CMK (cell line): ENCODE measurements at regions not wholly inside any gene's neighbourhood (a gene's known extent, or its start where the extent isn't known, plus 50 kb on each side); places are given as distances from the start of the nearest gene placed in this dataset.

Experiments
- DNase-seq: peaks from one replicate; pipeline ENCODE4 v3.0.0-alpha.2; 2010; ENCODE audit warnings: low read depth

DNA sequence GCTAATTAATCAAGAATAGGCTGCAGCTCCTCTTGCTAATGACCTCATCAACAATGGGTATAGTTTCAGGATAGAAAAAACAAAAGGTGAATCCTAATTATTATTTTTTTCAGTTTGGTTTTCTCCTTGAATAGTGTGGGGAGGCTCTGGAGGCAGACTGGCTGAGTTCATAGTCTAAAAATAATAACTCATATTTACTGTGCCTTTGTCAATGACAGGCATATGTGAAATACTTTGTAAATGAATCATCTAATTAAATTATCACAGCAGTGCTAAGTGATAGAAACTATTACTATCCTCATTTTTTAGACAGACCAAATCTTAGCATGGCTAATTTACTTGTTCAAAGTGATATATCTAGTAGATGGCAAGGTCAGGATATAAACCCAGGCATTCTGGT, 1261.0 kb upstream of the SLC10A2 start:
- no peak for DNase-seq

DNA sequence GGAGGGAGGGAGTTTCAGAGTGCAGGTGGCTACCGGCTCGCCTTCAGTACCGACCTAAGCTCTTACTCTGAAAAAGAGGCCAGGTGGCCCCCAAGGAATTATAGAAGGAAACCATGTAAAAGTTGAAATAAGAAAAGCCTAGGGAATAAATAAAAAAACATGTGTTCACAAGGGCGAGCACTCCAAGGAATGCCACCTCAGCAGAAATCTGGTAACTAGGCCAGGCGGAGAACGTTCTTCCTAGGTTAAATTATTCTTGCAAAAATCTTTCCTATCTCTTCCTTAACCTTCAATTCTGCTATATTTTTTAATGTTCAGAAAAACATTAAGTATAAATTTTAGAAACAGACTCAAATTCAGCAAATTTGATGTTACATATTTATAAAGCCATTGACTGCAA, 1260.3 kb upstream of the SLC10A2 start:
- DNase-seq = no peak

DNA sequence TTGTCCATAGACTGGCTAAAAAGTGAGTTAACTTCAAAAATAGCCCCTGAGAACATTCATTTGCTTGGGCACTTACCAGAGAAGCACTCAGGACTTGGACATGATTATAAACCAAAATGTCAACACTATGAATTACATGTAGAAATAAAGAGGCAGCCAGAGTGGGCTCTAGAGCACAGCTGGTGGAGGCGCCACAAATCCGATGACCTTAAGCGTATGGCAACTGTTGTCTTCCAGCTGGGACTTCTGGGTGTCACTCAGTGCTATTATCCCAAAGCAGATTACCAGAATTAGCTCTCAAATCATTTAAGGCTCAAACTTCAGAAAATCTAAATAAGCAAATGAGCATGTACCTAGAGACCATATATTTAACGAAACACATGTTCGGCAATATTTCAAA, 1255.5 kb upstream of the SLC10A2 start:
- no peak for DNase-seq

DNA sequence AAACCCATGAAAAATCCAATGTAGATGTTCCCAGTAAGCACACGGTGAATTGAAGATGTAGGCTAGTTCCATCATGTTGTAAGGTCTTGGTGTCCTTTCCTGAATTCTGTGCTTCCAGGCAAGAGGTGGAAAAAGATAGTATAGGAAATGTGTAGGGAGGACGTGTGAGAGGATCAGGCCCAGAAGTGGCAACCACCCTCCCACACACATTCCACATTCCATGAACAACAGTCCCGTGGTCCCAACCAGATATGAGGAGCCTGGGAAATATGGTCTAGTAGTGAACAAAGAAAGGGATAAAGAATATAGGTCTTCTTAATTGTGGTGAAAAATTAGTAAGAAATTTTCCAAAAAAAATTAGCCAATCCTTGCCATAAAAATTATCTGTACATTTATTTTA, 1254.2 kb upstream of the SLC10A2 start:
- DNase-seq = no peak

DNA sequence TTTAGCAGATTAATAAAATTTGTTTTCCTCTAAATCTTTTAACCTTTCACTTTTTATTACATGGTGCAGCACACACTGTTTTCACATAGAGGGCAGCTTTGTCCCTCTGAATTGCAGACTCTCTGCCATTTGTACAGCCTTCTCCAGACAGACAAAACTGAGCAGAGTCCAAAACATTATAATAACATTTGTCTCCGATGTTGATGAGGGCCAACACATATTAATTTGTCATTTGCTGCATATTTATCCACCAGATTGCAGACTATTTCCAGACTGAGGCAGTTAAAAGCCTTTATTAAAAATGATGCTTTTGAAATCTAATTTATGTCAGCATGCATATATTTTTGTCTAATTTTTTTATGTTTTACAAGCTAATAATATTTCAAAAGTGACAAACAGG, 1251.9 kb upstream of the SLC10A2 start:
- no peak for DNase-seq

DNA sequence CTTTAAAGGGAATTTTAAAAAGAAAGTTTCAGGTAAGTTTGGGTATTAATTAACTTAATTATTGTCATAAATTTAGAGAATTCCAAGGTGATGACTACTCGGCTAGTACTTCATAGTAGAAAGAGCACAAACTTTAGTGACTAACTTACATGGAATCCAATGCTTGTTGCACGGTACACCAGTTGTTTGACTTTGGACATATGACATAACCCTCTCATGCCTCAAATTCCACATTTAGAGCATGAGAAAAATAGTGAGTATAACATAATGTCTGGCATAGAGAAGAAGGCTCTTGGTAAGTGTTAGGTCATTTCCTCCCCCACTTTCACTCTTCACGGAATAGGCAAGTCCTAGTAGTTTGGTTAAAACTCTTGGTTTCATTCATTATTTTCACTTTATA, 1249.4 kb upstream of the SLC10A2 start:
- no peak for DNase-seq

DNA sequence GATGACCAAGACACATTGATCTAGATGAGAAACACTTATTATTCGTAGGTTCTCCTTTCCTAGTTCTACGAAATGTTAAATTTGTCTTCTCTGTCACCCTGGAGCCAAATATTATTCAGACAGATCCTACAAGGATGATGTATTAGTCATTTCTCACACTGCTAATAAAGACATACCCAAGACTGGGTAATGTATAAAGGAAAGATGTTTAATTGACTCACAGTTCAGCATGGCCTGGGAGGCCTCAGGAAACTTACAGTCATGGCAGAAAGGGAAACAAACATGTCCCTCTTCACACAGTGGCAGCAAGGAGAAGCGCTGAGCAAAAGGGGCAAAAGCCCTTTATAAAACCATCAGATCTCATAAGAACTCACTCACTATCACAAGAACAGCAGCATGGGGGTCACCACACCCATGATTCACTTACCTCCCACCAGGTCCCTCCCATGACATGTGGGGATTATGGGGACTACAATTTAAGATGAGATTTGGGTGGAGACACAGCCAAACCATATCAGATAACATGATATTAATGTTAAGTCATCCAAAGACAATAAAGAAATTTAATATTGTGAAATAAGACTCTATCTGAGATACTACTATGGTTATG, 1248.8 kb upstream of the SLC10A2 start:
- DNase-seq = no peak

DNA sequence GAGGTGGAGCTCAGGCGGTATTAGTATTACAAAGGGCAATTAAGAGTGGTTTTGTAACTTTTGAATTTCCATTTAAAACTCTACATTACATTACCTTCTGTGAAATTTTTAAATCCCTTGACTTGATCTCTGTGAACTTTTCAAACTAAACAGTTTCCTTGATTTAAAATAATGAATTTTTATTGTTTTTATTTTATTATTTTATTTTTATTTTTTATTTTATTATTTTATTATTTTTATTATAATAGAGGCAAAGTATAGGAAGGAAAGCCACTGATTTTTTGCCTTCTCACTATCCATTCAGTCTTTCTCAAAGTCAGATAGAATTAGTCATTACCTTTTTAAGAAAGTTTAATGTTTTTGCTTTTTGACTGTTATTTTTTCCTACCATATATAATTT, 1248.1 kb upstream of the SLC10A2 start:
- DNase-seq = no peak

DNA sequence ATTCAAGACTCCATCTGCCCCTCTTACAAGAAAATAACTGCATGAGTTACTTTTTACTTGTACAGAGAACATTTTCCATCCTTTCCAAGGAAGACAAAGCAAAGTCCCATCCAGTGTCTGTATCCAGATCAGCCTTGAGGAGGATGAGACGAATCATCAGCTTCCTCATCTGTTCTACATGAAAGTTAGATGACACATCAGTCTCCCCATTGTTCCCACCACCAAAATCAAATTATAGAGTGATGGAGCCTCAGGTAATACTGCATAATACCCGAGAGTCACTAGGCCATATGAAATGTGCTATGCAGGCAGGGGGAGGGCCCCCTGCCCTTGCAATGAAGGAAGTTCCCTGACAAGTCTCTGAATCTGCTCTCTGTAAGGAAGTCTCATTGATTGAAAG, 1244.6 kb upstream of the SLC10A2 start:
- DNase-seq = no peak

DNA sequence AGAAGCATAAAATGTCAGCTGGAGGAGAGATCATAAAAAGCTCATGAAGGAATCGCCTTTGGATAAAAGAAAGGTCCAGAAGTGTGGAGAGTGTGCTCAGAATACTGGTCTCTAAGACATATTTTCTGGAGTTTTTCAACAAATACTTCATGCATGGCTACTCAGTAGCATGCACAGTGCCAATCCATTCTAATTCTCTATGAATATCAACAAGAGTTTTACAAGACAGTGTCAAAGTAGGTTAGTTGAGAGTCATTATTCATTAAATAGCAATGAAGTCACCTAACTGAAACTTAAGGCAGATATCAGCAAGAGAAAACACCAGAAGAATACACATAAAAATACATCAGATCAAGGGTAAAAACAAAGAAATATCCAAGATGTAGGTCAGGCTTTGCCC, 1243.2 kb upstream of the SLC10A2 start:
- no peak for DNase-seq

DNA sequence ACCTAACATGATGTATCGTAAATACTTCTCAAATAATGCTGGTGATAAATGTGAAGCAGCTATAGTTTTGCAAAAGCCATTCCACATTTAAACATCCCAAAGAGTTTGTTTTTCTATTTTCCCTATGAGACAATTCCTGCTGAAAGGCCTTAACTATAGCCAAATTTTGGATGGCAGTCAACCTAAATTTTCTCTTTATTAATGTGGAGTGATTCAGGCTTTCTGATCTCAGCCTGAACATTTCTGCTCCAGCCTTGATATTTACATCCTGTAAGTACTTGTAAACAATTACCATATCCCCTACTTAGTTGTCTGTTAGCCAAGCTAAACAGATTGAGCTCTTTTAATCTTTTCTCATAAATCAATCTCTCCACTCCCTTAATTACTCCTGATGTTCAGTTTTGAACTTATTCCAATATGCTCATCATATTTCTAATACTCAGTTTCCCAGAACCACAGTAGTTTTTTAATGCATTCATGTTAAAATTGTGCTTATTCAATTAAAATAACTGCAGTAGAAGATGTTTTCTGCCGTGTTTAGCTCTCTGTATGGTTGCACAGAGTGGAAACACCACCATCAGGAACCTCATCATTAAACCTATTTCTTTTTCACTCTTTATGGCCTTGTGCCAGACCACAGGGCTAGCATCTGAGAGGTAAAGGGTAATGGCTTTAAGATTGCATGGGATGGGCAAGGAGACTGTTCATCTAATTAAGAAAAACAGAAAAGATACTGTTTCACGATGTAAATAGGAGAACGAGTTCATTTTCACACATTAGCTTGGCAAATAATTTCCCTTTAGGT, 1235.2 kb upstream of the SLC10A2 start:
- no peak for DNase-seq

DNA sequence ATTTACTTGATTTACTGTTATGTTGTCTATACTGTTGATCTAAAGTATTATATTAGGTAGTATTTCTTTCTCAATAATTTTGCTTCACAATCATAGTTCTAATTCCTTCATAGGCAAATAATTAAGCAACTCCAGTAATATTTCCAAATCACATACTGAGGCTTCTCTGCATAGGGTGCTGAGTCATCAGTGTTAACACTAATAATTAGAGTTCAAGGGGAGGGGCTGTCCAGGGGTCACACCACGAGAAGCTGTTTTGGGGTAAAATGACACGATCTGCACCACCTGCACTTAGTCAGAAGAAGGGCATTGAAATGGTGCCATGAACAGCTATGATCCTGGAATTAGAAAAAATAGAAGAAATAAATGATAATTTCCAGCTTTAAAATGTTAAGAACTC, 1230.9 kb upstream of the SLC10A2 start:
- DNase-seq = no peak

DNA sequence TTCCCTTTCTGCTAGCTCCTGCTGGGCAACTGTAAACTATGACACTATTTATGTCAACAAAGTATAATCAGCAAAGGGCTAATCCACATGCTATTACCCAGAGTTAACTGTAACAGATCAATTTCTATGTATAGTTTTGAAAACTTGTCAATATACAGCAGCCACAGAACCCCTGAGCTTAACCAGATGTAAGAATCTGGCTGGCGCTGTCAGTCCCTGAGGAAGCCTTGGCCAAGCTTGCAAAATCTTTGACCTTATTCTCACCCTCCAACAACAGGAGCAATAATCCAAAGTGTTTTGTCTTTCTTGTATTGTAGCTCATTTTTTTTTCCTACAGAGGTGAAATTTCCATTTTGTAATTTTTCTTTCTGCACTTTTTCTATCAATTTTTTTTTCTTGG, 1230.1 kb upstream of the SLC10A2 start:
- no peak for DNase-seq

DNA sequence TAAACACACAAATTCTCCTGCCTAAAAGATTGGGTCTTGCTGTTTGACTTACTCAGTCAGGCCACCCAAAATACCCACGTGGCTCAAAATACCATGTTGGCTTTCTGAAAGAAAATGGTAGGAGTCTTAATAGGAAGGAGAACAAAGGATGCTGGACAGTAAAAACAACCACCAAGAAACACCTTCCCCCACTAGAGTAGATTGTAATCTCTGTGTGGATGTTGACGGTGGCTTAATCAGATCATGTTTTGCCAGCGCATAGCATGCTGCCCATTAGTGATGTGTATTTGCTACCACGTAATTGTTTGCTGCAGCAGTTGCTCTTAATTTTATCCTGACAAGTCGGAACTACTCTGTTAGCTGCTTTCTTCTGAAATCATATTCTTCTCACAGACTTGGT, 1229.3 kb upstream of the SLC10A2 start:
- DNase-seq = no peak

DNA sequence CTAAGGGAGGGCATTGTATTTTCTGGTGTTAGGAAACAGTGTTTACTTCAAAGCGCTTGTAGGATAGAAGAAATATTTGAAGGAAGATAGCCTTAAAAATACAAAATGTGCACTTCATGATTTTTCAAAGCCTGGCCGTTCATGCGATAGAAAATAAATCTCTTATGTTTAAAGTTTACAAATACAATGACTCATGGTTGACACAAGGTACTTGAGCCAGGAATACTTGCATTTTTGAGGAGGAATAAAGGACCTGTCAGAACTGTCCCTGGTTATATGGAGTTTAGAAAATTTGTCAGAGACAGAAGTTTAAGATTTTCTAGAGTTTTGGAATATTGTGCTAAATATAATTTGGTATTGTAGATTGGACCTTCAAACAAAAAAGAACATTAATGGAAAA, 1223.2 kb upstream of the SLC10A2 start:
- no peak for DNase-seq

DNA sequence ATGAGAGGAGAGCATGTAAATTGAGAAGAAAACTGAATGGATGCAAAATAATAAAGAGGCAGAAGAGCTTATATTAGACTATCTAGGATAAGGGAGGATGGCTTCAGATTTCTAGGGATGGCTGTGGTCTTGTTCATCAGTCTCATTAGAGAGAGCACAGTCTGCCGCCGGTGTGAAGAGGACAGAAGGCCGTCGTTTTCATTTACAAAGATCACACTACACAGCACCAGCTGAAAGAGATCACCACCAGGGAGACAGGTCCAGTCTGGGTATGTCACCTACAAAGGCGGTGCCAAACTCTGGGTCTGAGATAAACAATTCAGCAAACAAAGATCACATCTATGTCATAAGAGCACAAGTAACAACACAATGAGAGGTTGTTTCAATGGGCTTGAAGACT, 1222.3 kb upstream of the SLC10A2 start:
- no peak for DNase-seq

DNA sequence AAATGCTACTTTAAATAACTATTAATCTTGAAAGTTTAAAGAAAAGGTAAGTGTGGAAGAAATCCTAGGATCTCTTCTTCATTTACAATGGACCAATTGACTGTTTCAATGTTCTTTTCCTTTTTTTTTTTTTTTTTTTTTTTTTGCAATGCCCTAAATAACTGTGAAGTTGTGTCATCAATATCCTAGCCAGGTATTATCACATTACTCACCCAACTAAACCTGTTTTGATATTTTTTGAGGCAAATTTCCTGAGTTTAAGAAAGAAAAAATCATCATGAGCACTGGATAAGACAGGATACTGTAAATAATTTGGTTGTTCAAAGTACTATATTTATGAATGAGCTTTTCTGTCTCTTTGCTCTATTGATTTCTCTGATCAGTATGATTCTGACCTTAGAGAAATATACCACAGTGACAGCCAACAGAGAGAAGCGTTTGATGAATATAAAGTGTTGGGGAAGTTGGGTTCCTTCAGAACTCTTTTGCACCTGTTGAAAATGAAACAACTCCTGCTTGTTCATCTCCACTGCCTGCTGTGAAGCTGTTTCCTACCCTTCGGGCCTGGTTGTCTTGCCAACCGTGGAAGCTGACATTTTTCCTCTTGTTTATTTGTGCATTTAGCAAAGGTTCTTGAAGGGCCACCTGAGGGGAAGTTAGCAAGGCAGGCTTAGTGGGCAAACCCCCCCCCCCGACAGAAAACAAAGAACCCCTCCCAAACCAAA, 1220.5 kb upstream of the SLC10A2 start:
- DNase-seq = no peak

DNA sequence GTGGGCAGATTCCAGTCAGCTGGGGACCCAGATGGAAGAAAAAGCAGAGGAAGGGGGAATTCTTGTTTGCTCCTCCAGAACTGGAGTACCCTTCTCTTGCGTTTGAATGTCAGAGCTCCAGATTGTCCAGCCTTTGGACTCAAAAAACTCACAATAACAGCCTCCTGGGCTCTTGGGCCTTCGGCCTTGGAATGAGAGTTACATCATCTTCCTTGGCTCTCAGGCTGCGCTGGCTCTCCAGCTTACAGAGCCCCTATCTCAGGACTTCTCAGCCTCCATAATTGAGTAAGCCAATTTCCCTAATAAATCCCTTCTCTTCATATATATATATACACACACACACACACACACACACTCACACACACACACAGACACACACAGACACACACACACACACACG, 1215.7 kb upstream of the SLC10A2 start:
- DNase-seq = no peak

DNA sequence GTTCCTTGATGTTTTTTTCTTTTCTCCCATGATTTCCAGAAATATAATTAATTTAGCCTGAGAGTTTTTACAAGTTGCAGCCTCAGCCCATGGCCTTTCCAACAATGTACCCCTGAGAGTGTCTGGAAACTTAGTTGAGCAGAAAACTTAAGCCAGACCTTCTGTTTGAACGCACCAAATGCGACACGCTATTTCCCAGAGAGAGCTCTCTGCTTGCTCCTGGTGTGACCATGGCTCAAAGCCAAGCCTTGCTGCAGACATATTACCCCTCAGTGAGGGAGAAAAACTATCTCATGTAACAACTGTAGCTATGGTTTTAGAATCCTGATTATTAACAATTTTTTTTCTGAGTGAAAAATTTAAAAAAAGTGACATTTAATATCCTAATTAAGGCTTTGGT, 1204.5 kb upstream of the SLC10A2 start:
- DNase-seq = no peak

DNA sequence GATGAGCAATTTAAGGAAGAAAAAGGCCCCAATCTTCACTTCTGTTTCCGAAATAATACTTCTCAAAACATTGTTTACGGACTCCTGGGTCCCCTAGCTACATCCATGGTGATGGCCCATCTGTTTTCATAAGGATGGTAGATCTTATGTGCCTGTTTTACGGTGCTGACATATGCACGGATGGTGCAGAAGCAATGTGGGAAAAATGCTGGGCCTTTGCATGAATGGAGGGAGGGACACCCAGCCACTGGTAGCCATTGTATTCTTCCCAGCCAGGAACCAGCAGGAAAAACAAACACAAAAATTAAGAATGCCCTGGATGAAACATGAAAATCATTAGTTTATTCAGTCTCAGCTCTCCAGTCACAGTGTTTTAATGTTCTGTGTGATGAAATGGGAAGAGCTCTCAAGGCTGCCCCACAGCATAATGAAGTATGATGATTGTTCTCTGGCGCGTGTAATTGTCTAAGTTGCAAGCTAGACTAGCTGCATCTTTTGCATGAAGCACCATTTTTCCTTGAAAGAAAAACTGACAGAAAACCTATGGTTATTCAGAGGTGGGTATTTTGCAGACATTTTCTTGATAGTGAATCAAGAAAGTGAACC, 1201.1 kb upstream of the SLC10A2 start:
- DNase-seq = no peak

DNA sequence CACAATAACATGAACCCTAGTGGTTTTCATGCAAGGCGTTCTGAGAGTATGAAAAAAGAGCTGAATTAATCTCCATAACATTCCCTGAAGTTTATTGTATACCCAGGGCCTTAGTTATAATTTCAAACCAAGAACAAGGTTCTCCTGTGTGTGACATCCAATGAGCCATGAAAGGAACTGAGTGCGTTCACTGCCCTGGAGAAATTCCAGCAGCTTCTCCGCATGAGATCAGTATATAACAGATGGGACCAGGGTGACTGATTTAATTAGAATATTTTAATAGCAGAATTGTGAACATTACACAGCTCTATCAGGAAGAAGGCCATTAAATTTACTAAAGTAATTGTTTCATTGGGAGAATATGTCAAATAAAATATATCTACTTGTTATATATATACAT, 1190.5 kb upstream of the SLC10A2 start:
- DNase-seq = no peak

DNA sequence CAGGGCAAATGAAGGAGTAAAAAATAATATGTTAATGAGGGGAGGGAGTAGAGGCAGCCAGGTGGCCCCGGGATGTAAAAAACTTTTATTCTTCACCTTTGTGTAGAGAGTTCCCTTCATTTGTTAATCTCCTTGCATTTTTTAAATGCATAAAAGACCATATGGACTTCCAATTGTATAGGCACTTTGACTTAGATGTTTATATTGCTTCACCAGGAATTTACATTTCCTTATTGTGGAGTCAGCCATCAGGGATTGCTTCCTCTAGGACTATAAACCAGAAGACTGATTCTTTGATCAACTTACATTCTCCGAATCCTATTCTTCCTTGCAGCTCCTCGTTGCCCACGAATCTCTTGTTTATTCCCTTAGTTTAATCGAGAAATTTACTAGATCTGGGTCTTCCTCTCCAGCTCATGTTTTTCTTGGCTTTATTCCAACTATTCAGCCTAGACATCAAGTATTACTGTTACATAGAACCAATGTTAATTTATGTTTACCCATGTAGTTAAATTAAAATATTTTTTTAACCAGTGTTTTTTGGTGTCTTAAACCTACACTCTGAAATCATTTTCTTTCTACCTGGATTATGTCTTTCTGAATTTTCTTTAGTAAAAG, 1187.0 kb upstream of the SLC10A2 start:
- DNase-seq = no peak

DNA sequence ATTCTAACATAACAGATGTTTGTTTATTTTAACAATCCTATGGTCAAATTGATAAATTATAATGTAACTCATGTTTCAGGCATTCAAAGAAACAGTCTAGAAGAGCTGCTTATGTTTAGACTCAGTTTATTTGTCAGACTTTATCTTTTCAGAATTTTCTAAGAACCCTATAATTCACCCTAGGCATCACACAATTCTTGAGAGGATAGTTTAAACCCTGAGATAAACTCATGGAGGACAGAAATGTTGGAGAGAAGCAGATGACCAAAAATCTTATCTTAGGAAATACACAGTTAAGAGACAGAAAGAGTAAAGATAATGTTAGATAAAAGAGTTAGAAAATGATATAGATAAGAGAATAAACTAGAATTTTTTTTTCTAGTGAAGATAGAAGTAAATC, 1185.7 kb upstream of the SLC10A2 start:
- DNase-seq = no peak
